IMR-90 (cell line): ENCODE measurements at regions not wholly inside any gene's neighbourhood (a gene's known extent, or its start where the extent isn't known, plus 50 kb on each side); places are given as distances from the start of the nearest gene placed in this dataset.

Experiments
- ATAC-seq: fragments of 200-7000 bp; cut with Tn5 transposase; 2 replicates; pipeline ENCODE4 v1.9.1; 2020; ENCODE audit warnings: low read depth, mild to moderate bottlenecking, moderate library complexity
- BruUV-seq: library from RNA; stranded (reverse); fragments of 400-500 nt; replicated peaks from 2 replicates; lab custom pipeline; 2021; lab: Mats Ljungman, UMichigan
- CTCF ChIA-PET: fragments of 300-600 bp; formaldehyde crosslinking; extraction: SDS; loops from one replicate; lab custom pipeline; 2021; ENCODE audit warnings: antibody characterized with exemption; lab: Yijun Ruan, JAX
- POLR2A ChIA-PET: fragments of 300-600 bp; sonication (Branson Sonifier 250); formaldehyde crosslinking; loops from one replicate; lab custom pipeline; 2022; ENCODE audit warnings: antibody characterized with exemption; ENCODE audit not compliant: unreplicated experiment; lab: Charles Lee
- DNase-seq: peaks from one replicate; pipeline ENCODE4 v3.0.0; 2013
- H2AFZ ChIP-seq: replicated peaks from 2 replicates; pipeline ENCODE3; 2013; ENCODE audit warnings: low read length, mild to moderate bottlenecking; ENCODE audit not compliant: poor library complexity
- H2AK5ac ChIP-seq: 2 replicates; pipeline ENCODE4 v1.6.1; 2013; ENCODE audit warnings: low read depth, low read length, inconsistent platforms
- H2AK9ac ChIP-seq: replicated peaks from 2 replicates; pipeline ENCODE3; 2013; ENCODE audit warnings: mild to moderate bottlenecking, low read depth, low read length, moderate library complexity; ENCODE audit not compliant: poor library complexity
- H2BK120ac ChIP-seq: 2 replicates; pipeline ENCODE4 v1.6.1; 2013; ENCODE audit warnings: low read depth, low read length, inconsistent platforms
- H2BK15ac ChIP-seq: 3 replicates; pipeline ENCODE4 v1.6.1; 2013; ENCODE audit warnings: low read depth, low read length, inconsistent platforms
- H2BK20ac ChIP-seq: 2 replicates; pipeline ENCODE4 v1.6.1; 2013; ENCODE audit warnings: low read depth, mild to moderate bottlenecking, inconsistent platforms, low read length, moderate library complexity
- H2BK5ac ChIP-seq: 2 replicates; pipeline ENCODE4 v1.6.1; 2013; ENCODE audit warnings: mild to moderate bottlenecking, low read depth, low read length, inconsistent platforms; ENCODE audit not compliant: poor library complexity, severe bottlenecking
- H3K14ac ChIP-seq: replicated peaks from 2 replicates; pipeline ENCODE4 v1.6.1; 2013; ENCODE audit warnings: low read depth, low read length, inconsistent platforms
- H3K18ac ChIP-seq: 2 replicates; pipeline ENCODE4 v1.6.1; 2013; ENCODE audit warnings: low read depth, low read length, control low read depth
- H3K23ac ChIP-seq: 2 replicates; pipeline ENCODE4 v1.6.1; 2013; ENCODE audit warnings: low read depth, low read length, inconsistent platforms
- H3K27ac ChIP-seq: 2 replicates; pipeline ENCODE4 v1.5.1; 2013; ENCODE audit warnings: mild to moderate bottlenecking, control low read depth, low read length; ENCODE audit not compliant: insufficient read depth
- H3K27me3 ChIP-seq: 2 replicates; pipeline ENCODE4 v1.6.1; 2013; ENCODE audit warnings: low read length; ENCODE audit not compliant: control insufficient read depth, insufficient read depth
- H3K36me3 ChIP-seq: 2 replicates; pipeline ENCODE4 v1.6.1; 2013; ENCODE audit warnings: low read length, mixed read lengths; ENCODE audit not compliant: control insufficient read depth, insufficient read depth
- H3K4ac ChIP-seq: 2 replicates; pipeline ENCODE4 v1.6.1; 2013; ENCODE audit warnings: low read depth, low read length, inconsistent platforms
- H3K4me1 ChIP-seq: 2 replicates; pipeline ENCODE4 v1.6.1; 2013; ENCODE audit warnings: low read length, mixed read lengths; ENCODE audit not compliant: control insufficient read depth, insufficient read depth
- H3K4me2 ChIP-seq: 2 replicates; pipeline ENCODE4 v1.6.1; 2013; ENCODE audit warnings: low read depth, mild to moderate bottlenecking, control low read depth, low read length, moderate library complexity
- H3K4me3 ChIP-seq: 2 replicates; pipeline ENCODE4 v1.5.1; 2013; ENCODE audit warnings: low read depth, mild to moderate bottlenecking, control low read depth, low read length, moderate library complexity; ENCODE audit not compliant: insufficient read depth
- H3K56ac ChIP-seq: 2 replicates; pipeline ENCODE4 v1.6.1; 2013; ENCODE audit warnings: low read length, inconsistent platforms; ENCODE audit not compliant: insufficient read depth; ENCODE audit errors: extremely low read depth
- H3K79me1 ChIP-seq, 2 experiments: 2 replicates each; pipeline ENCODE4 v1.6.1; 2013; ENCODE audit warnings: low read length in 2 of 2, inconsistent platforms in 1 of 2, low read depth in 1 of 2
- H3K9ac ChIP-seq: 2 replicates; pipeline ENCODE4 v1.6.1; 2013; ENCODE audit warnings: low read depth, low read length, control low read depth
- H3K9me1 ChIP-seq: 2 replicates; pipeline ENCODE4 v1.6.1; 2013; ENCODE audit warnings: low read length, inconsistent platforms; ENCODE audit not compliant: insufficient read depth
- H3K9me3 ChIP-seq: 2 replicates; pipeline ENCODE4 v1.6.1; 2013; ENCODE audit warnings: low read length; ENCODE audit not compliant: control insufficient read depth, insufficient read depth
- H4K20me1 ChIP-seq: 2 replicates; pipeline ENCODE4 v1.6.1; 2013; ENCODE audit warnings: low read length, inconsistent platforms; ENCODE audit not compliant: insufficient read depth
- H4K5ac ChIP-seq: 2 replicates; pipeline ENCODE4 v1.6.1; 2013; ENCODE audit warnings: mild to moderate bottlenecking, low read depth, low read length, control low read depth
- H4K8ac ChIP-seq, 2 experiments: 2 replicates each; pipeline ENCODE4 v1.6.1; 2013; ENCODE audit warnings: low read depth in 2 of 2, low read length in 2 of 2, control low read depth in 1 of 2, inconsistent platforms in 1 of 2
- H4K91ac ChIP-seq: 2 replicates; pipeline ENCODE4 v1.6.1; 2013; ENCODE audit warnings: low read depth, low read length, inconsistent platforms; ENCODE audit not compliant: insufficient read depth
- BHLHE40 ChIP-seq: fragments of 150-350 bp; IDR thresholded peaks from 2 replicates; pipeline ENCODE4 v1.6.1; 2016; ENCODE audit warnings: mild to moderate bottlenecking, low read depth, low read length
- CEBPB ChIP-seq: IDR thresholded peaks from 2 replicates; pipeline ENCODE4 v1.6.1; 2012; ENCODE audit warnings: low read depth, low read length, improper control_type of control experiment
- CHD1 ChIP-seq: IDR thresholded peaks from 2 replicates; pipeline ENCODE4 v1.6.1; 2012; ENCODE audit warnings: low read depth, low read length, improper control_type of control experiment
- CTCF ChIP-seq: conservative IDR thresholded peaks from 2 replicates; pipeline ENCODE4 v1.5.1; 2012; ENCODE audit warnings: mild to moderate bottlenecking, low read depth, low read length, improper control_type of control experiment
- ELK1 ChIP-seq: fragments of 150-350 bp; IDR thresholded peaks from 2 replicates; pipeline ENCODE4 v1.6.1; 2016; ENCODE audit warnings: low read depth, mild to moderate bottlenecking, low read length, moderate library complexity, borderline replicate concordance
- FOS ChIP-seq: fragments of 150-350 bp; IDR thresholded peaks from 2 replicates; pipeline ENCODE4 v1.6.1; 2016; ENCODE audit warnings: low read depth, low read length
- MAFK ChIP-seq: IDR thresholded peaks from 2 replicates; pipeline ENCODE4 v1.6.1; 2012; ENCODE audit warnings: low read depth, low read length, improper control_type of control experiment
- MAZ ChIP-seq: IDR thresholded peaks from 2 replicates; pipeline ENCODE4 v1.6.1; 2012; ENCODE audit warnings: low read depth, mild to moderate bottlenecking, low read length, improper control_type of control experiment, moderate library complexity, borderline replicate concordance
- MXI1 ChIP-seq: IDR thresholded peaks from 2 replicates; pipeline ENCODE4 v1.6.1; 2012; ENCODE audit warnings: low read depth, mild to moderate bottlenecking, low read length, moderate library complexity, borderline replicate concordance
- NFE2L2 ChIP-seq: fragments of 150-350 bp; IDR thresholded peaks from 2 replicates; pipeline ENCODE4 v1.6.1; 2016; ENCODE audit warnings: low read depth, mild to moderate bottlenecking, low read length
- POLR2A ChIP-seq: IDR thresholded peaks from 2 replicates; pipeline ENCODE4 v1.6.1; 2012; ENCODE audit warnings: mild to moderate bottlenecking, low read depth, low read length
- RAD21 ChIP-seq: IDR thresholded peaks from 2 replicates; pipeline ENCODE4 v1.6.1; 2012; ENCODE audit warnings: low read length, improper control_type of control experiment
- RCOR1 ChIP-seq: IDR thresholded peaks from 2 replicates; pipeline ENCODE4 v1.6.1; 2012; ENCODE audit warnings: mild to moderate bottlenecking, low read length, improper control_type of control experiment; ENCODE audit not compliant: insufficient replicate concordance
- RFX5 ChIP-seq: IDR thresholded peaks from 2 replicates; pipeline ENCODE4 v1.8.0; 2012; ENCODE audit warnings: low read depth, mild to moderate bottlenecking, low read length, moderate library complexity
- SMC3 ChIP-seq: fragments of 150-350 bp; IDR thresholded peaks from 2 replicates; pipeline ENCODE4 v1.6.1; 2016; ENCODE audit warnings: low read depth, mild to moderate bottlenecking, antibody characterized with exemption, low read length, moderate library complexity
- USF2 ChIP-seq: fragments of 150-350 bp; IDR thresholded peaks from 2 replicates; pipeline ENCODE4 v1.6.1; 2017; ENCODE audit warnings: mild to moderate bottlenecking, antibody characterized with exemption, low read length, low read depth
- dilution Hi-C: fragments of 300-500 bp; cut with HindIII; formaldehyde crosslinking; loops from one replicate; pipeline ENCODE4 v1.14.3; 2018; ENCODE audit warnings: low sequenced_read_pairs; ENCODE audit not compliant: unreplicated experiment
- in situ Hi-C: fragments of 300-500 bp; cut with MboI; formaldehyde crosslinking; loops from 3 replicates; pipeline ENCODE4 v1.14.3; 2019; ENCODE audit warnings: low sequenced_read_pairs, inconsistent platforms, mixed read lengths
- intact Hi-C: fragments of 100-400 bp; cut with micrococcal nuclease; formaldehyde crosslinking; loops from 2 replicates; pipeline ENCODE4 v1.10.0; 2022

- DNase-seq: no peak
- Histone ChIP-seq H3K9me3 (no peaks in the 10 kb centered on the region), H3K23ac (no peak overlapping the region), H3K27me3 (no peaks in the 10 kb centered on the region), H3K36me3 (no peaks in the 10 kb centered on the region), H4K20me1 (no peaks in the 10 kb centered on the region), H2AK9ac (no peak overlapping the region), H2BK120ac (peak overlapping the region; percentile 58), H3K4me2 (no peak overlapping the region), H4K91ac (no peak overlapping the region; the same call in 1 of the 2 replicates), H3K4me3 (no peak overlapping the region), H3K14ac (peak overlapping the region; percentile 74; the same call in 1 of the 2 replicates), H4K8ac (peak overlapping the region; percentile 28 to 71; a peak in 3 of 4 replicates), H2AK5ac (peak overlapping the region; percentile 70; the same call in 1 of the 2 replicates), H3K27ac (no peak overlapping the region), H2BK20ac (peak overlapping the region; percentile 82), H3K4ac (peak overlapping the region; percentile 62), H2BK5ac (peak overlapping the region; percentile 56), H2BK15ac (0 out of 3 replicates have a peak overlapping the region, but pooled peaks have one; percentile 19), H4K5ac (peak overlapping the region; percentile 76; the same call in 1 of the 2 replicates), H2AFZ (no peak overlapping the region), H3K56ac (no peak overlapping the region), H3K4me1 (peaks cover 8% of the 10 kb centered on the region), H3K9me1 (peaks cover 5% of the 10 kb centered on the region; the same call in 1 of the 2 replicates), H3K9ac (no peak overlapping the region), H3K79me1 (no peaks in the 10 kb centered on the region), H3K18ac (peak overlapping the region; percentile 87; the same call in 1 of the 2 replicates)
- ChIA-PET CTCF (no interaction called here), POLR2A (no interaction called here)
- dilution Hi-C loops (no loop called here), in situ Hi-C loops (no loop called here), intact Hi-C loops (no loop called here)
- no TSS peak for BruUV-seq
- ATAC-seq: no peak
- TF ChIP-seq MXI1 (no peak), CTCF (no peak), NFE2L2 (no peak), POLR2A (no peak), MAZ (no peak), FOS (no peak), BHLHE40 (no peak), CHD1 (no peak), CEBPB (no peak), RAD21 (no peak), MAFK (no peak), SMC3 (no peak), USF2 (no peak), ELK1 (no peak), RFX5 (no peak), RCOR1 (no peak)
Measured at GRCh38 chr18:68455229-68455603, 259.7 kb downstream of the TMX3 start.
